NCI-H1417 treated with DMSO at 0.1 percent for 48 hours (cell line): ENCODE measurements at regions not wholly inside any gene's neighbourhood (a gene's known extent, or its start where the extent isn't known, plus 50 kb on each side); places are given as distances from the start of the nearest gene placed in this dataset.
"Not testable (repeated sequence)": the region's sequence is repeated elsewhere in the genome, so short reads cannot be mapped to it uniquely, and the experiment has no call there.

Source experiments
- DNase-seq: peaks from one replicate; lab custom pipeline; 2025; lab: John Stamatoyannopoulos, UW

DNA sequence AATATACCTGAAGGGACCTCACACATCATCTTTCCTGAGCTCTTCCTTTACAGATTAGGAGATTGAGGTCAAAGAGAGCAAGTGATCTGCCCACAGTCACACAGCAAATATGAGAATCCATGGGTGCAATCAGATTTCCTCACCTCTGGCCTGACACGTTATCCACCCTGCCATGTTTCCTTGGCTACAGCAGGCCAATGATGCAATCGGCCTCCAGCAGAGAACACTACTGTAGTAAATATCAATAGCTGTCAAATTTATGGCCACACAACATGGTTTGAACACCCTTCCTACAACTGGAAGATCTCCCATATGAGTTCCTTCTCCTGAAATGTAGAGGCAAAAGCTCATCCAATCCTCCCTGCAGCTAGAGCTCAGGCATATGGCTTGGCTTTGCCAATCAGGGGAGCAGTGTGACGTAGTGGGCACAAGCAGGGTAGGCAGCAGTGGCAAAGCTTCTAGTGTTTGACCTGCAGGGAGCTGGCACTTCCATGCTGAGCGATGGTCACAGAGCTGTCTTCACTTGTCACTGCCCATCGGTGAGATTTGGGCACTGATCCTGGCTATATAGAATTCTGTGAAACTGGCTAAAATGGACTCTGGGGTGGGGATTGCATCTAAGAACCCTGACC lies 271.3 kb downstream of the TJP1 start:
- DNase-seq, result no peak

DNA sequence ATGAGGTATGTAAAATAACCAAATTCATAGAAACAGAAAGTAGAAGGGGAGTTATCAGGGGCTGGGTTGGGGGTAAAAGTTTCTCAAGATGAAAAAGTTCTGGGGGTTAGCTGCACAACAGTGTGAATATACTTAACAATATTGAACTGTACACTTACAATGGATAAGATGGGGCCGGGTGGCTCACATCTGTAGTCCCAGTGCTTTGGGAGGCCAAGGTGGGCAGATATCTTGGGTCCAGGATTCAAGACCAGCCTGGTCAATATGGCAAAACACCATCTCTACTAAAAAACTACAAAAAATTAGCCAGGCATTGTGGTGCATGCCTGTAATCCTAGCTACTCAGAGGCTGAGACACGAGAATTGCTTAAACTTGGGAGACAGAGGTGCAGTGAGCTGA lies 274.3 kb downstream of the TJP1 start:
- no peak for DNase-seq

DNA sequence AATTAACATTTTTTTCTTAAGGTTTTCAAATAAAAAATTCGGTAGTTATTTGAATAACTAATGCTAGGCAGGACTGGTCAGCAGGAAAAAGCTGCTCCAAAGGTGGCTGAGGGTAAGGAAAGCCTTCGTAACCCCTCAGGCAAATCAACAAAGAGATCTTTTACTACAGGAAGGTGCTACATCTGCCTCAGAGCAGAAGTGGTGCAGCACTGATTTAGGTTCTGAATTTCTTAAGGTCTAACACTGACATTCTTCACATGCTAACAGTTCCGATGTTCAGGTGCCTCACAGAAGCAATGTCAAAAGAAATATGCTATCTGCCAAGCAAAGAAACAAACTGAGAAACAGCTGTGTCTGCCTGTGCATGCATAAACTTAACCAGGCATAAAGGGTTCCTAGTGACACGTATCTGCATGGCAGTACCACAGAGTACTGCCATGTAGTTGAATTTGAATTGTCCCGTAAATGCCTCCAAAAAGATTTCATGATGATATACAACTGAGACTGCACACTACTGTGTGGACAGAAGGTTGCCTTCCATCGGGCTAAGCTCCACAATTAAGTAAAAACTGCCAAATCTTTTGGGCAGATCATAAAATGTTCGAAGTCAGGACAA lies 275.0 kb upstream of the NSMCE3 start:
- no peak for DNase-seq

DNA sequence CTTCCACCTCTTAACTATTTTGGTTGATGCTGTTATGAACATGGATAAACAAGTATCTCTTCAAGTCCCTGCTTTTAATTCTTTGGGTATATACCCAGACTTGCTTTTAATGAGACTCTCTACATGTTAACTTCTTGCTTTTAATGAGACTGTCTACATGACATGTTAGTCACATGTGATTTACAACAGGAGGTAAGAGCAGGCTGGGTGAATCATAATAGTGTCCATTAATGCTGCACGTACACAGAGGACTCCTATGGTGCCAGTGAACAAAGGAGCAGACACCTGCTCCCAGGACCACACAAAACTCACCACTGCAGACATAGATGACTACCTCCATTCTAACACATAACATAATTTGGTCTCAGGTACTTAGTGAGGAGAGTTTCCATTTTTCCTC lies 273.4 kb upstream of the NSMCE3 start:
- peak; percentile 71 for DNase-seq

DNA sequence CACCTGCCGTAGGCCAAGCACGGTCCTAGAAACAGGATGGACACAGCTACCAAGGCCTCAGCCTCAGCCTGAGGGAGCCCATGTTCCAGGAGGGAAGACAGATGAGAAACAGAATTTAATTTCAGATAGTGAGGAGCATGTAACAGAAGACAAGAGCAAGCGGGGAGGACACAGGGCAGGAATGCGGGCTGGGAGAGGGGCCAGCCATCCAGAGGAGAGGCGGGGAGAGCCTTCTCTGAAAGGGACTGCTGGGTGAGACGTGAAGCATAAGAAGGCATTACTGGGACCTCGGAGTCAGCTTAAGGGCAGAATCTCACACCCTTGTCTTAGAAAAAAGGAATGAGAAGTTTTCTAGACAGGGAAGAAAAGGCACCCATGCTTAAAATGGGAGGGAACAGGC lies 271.7 kb upstream of the NSMCE3 start:
- no peak for DNase-seq

DNA sequence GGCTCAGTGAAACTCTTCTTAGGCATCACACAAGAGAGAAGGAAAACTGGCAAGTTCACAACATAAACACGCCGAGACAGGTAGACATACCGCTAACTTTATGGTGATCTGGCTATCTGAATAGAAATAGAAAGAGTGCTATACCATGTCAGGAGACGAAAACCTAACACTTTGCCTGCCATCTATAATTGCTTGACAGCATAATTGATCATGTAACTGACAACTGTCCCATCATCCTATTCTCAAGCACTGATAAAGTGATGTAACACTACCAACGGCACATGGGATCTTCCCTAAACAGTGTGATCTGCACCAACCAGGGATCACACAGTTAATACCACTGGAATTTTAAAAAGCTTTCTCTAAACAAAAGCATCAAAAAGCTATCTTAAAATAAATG lies 270.9 kb upstream of the NSMCE3 start:
- no peak for DNase-seq

DNA sequence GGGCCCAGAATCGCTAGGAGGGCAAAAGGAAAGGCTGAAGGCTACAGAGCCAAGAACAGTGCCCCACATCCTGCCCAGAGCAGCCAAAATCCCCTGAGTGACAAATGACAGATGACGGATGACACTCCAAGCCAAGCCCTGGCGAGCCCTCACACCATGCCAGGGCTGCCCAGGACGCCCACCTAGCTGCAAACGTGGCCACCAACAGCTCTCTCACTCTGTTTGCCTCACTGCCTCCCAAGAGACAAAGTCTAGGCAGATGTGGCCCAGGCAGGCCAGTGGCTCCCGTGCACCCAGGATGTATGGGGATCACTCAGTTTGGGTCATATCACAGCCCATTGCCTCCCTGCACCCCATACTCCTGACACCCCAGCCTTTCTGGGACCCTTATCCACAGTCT lies 270.1 kb upstream of the NSMCE3 start:
- no peak for DNase-seq

DNA sequence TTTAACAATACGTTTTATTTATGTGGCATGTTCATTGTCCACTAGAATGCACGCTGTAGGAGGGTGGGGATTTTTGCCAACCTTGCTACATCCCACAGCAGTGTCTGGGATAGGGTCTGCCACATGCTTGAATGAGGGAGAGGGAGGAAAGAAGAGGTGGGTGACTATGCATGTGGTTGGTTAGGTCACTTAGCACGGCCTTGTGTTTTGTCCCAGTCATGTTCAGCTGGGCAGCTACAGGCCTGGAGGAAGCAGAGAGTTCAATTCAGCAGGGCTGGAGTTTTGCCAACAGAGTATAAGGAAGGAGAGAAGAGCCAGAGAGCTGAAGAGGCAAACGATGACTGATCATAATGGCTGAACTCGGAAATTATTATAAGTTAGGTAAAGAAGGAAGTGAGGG lies 268.4 kb upstream of the NSMCE3 start:
- DNase-seq, result no peak

DNA sequence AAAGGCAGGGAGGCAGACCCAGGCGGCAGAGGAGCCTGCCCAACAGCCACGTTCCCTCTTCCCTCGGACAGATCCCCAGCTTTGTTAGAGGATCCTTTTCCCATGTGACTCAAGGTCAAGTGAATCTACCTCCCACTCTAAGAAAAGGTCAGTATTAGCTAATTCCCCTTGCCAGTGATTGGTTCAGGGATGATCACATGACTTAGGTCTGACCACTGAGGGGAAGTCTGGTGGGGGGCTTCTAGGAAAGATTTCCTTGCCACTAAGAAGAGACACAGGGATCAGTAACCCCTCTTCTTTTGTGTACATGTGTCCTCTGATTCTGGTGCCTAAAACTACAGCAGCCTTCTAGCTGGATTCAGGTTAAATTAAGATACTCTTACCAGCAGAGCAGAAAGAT lies 266.3 kb upstream of the NSMCE3 start:
- no peak for DNase-seq

DNA sequence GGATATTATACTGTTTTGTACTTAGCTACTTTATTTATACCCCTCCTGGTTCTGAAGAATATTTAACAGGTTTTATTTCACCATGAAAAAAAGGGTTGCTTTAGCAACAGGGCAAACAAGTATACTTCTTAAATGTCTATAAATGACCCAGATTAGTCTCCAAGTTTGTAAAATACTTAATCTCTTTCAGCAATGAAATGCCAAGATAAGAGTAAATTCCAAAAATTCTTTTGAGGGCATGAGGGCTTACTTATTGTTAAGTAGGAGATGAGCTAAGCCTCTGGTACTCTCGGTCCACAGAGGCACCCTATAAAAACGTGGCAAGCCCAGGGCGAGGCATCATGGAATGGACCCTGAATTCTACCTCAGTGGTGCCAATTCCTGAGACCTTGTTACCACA lies 264.8 kb upstream of the NSMCE3 start:
- no peak for DNase-seq

DNA sequence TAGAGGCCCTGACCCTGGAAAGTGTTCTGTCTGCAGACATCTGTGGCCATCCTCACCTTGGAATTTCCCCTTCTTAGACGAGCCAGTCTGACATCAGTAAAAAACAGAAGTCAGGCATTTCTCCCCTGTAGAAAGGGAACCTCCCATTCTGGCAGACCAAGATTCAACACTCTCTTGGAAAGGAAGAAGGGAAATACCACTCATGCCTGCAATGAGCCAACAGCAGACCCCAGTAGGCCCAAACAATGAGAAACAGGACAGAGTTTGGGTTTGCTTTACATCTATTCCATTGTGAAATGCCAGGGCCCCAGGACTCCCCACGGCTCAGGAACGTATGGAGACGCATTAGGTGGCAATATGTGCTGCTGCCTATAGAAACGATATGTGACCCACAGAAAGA lies 264.0 kb upstream of the NSMCE3 start:
- DNase-seq, result no peak

DNA sequence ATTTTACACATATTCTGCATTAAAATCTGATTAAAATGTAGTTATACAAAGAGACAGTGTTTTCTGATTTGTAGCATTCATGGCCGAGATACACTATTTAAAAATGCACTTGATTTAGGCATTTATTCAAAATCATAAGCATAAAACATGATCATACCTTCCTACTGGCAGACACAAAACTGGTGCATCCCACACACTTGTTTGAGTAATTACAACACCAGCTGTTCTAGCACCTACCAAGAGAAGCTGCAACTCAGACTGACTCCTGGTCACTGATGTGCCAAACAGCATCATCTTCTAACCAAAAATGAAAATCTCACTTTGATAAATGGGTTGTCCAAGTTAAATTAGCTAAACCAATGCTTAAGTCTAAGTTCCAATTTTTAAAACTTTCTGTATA lies 262.7 kb upstream of the NSMCE3 start:
- no peak for DNase-seq

DNA sequence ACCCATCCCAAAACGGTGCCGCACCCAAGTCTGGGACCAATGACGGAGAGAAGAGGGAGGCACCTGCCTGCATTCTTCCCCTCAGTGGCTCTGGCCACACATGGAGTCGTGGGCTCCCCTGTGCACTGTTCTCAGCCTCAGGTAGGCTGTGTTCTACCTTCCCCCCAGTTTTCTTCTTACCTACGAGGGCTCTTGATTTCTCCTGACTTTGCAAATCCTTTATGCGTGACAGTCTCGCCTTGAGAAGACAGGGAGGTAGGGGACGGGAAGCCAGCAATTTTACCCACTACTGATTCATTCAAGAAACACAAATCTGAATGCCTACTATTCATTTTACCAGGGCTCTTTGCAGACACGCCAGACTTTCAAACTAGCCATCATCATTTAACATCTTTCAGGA lies 261.3 kb upstream of the NSMCE3 start:
- DNase-seq, result no peak

DNA sequence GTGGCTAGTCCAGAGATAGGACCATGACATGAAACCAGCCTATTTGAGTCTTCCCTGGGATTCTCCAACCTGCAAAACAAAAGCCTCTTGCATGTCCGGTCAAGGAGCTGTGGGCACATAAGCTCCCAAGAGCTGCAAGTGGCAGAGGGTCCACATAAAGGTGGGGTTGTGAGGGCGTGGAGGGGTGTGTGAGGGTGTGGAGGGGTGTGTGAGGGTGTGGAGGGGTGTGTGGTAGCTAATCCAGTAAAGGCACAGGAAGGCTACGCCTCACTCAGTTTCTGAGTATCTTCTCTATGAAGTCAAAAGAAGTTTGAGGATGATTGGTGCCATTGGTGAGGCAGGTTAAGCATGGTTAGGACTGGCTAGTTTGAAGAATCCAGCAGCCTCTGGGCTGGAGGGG lies 259.4 kb upstream of the NSMCE3 start:
- DNase-seq, result no peak

DNA sequence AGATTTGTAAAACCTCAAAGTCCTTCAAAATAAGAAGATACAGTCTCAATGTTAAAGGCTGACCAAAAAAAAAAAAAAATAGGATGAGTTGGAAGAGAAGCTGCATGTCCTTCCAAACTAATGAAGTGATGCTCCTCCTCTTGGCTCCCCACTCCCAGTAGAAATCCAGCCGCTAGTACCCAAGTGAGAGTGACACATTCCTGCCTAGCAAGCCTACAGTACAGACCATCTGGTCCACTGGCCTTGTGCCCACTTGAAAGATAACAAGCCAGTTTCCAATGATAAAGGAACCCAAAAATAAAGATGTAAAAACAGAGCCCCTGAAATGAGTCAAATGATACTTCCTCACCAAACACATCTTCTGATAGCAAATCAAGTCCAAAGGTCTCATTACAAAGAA lies 258.7 kb upstream of the NSMCE3 start:
- DNase-seq, result no peak

DNA sequence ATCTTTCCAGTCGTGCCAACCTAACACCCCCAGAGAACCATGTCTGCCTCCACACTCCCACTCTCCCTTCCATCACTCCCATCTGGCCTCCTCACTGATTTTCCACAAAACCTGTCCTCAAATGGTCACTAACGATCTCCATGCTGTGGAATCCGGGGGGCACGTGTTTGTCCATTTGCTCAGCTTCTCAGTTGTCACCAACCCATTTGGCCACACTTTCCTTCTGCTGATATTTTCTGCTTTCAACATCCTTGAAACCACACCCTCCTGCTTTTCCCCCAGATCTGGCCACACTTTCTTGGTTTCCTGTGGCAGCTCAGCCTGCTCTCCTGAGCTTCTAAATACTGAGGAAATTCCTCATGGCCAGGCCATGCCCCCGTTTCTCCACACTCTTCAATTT lies 257.2 kb upstream of the NSMCE3 start:
- DNase-seq, result no peak

DNA sequence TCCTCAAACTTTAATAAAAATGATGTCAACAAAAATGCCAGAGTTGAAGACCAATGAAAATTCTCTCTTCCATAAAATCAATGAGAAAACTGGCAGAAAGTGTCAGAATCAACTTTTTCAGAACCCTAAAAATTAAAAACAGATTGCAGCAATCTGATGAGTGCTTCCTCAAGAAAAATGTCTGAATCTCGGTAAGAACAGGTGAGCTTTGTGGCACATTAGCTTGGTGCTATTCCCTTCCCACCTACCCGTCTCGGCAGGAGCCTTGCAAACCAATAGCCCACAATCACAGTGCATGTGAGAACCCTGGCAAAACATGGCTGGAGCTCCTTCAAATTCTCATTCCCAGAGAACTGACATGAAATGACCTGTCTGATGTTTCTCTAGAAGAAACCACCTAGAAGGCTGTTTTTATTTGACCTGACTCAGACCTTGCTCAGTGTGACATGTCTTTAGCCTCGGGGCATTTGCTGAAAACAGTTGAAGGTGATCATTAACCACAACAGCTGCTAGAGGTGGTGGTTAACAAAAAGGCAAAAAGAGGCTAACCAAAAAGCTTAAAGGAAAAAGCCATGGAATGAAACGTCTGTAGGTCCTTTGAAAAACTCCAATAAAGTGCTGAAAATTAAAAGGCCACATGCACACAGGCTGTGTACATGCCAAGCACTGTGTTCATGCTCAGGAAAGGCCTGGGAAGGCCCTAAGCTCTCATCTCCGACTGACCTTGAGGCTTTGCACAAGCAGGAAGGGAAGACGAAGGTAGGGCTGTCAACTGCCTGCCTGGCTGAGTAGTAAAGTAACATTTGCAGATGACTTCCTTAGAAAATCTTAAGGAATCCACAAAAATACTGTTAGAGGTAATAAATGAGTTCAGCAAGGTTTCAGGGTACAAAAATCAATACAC lies 253.0 kb upstream of the NSMCE3 start:
- DNase-seq, result peak; percentile 39

DNA sequence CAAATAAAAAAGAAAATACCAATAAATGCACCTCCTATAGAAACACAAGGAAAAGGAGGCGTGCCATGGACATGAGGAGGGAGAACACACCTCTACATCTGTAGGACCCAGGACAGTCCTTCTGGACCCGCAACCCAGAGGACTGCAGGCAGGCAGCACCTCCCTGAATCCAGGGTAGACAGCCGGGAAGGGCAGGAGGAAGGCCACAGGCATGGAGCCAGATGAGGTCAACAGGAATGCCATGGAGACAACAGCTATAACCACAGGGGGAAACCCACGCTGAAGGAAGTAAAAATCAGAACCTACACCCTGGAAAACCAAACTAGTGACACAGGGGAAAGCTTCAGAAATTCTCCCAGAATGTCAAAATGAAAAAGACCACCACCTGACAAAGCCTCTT lies 248.8 kb upstream of the NSMCE3 start:
- DNase-seq, result no peak

DNA sequence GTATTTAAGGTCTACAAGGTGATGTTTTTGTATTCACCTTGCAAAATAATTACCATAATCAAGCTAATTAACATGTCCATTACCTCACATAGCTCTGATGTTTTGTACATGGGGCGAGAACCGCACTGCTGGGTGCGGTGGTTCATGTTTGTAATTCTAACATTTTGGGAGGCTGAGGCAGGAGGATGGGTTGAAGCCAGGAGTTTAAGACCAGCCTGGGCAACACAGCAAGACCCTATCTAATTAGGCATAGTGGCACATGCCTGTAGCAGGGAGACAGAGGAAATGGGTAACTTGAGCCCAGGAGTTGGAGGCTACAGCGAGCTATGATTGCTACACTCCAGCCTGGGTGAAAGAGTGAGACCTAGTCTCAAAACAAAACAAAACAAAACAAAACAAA lies 248.2 kb upstream of the NSMCE3 start:
- no peak for DNase-seq

DNA sequence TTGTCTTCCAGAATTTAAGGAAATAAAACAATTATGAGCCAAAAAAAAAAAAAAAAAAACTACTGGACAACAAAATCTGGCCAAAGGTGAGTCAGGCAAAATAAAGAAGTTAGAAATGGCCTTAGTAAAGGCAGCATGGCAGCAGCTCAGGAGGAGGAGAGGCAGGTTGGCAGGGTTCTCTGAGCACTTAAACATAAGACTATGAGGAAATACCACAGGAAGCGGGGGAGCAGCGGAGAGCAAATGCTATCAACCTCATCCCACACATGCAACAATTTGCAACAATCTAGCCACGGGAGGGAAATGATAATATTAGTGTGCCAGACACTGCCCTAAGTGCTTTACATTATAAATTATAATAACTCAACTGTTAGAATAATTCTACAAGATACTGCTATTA lies 247.3 kb upstream of the NSMCE3 start:
- no peak for DNase-seq

DNA sequence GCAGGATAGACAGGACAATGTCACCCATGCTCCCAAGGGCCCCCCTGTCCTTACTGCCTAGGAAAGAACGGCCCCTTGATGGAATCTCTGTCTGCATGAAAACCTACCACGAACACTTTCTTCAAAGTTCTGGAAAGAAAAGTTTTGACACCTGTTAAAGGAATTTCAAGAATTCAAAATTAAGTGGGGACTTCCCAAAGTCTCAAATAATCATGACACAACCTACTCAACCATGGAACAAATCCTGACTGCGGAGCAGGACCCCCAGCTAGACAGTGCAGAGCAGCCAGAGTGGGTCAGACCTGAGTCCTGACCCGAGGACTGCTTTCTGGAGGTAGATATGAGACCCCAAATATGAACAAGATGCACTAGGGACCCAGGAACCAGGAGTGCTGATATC lies 245.3 kb upstream of the NSMCE3 start:
- no peak for DNase-seq

DNA sequence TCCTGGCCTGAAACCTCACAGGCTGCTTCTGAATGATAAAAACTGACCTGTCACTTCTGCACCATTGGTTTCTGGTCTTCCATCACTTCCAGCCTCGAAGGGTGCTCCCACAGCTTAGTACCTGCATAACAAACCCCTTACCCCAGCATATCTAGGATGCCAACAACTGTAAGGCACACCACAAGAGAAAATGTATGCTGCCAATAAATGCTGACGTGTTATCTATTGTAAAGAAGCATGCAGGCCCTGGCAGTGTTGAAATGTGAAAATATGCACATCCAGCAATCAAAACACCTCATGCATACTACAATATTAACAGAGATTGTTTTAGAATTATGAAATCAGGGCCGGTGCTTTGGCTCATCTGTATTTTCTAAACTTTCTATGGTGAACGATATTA lies 242.0 kb upstream of the NSMCE3 start:
- no peak for DNase-seq

DNA sequence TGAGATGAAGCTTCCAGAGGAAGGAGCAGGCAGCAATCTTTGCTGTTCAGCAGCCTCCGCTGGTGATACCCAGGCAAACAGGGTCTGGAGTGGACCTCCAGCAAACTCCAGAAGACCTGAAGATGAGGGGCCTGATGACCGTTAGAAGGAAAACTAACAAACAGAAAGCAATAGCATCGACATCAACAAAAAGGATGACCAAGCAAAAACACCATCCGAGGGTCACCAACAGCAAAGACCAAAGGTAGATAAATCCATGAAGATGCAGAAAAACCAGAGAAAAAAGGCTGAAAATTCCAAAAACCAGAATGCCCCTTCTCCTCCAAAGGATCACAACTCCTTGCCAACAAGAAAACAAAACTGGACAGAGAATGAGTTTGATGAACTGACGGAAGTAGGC lies 235.9 kb upstream of the NSMCE3 start:
- DNase-seq, result not testable (repeated sequence)
